Osteocyte (in vitro differentiated cells): ENCODE measurements at regions not wholly inside any gene's neighbourhood (a gene's known extent, or its start where the extent isn't known, plus 50 kb on each side); places are given as distances from the start of the nearest gene placed in this dataset.
"Not testable (repeated sequence)": the region's sequence is repeated elsewhere in the genome, so short reads cannot be mapped to it uniquely, and the experiment has no call there.

Experiments used
- DNase-seq: peaks from one replicate; pipeline ENCODE4 v3.0.0; 2021; ENCODE audit warnings: mixed read lengths; ENCODE audit not compliant: unreplicated experiment; ENCODE audit errors: extremely low spot score
- H3K27ac Mint-ChIP-seq: one replicate; pipeline ENCODE4 v1.8.0; 2021; ENCODE audit warnings: mild to moderate bottlenecking, mixed read lengths; ENCODE audit not compliant: unreplicated experiment
- H3K27me3 Mint-ChIP-seq: one replicate; pipeline ENCODE4 v1.8.0; 2021; ENCODE audit warnings: mixed read lengths; ENCODE audit not compliant: unreplicated experiment
- H3K36me3 Mint-ChIP-seq: one replicate; pipeline ENCODE4 v1.8.0; 2021; ENCODE audit warnings: mixed read lengths; ENCODE audit not compliant: unreplicated experiment
- H3K4me1 Mint-ChIP-seq: one replicate; pipeline ENCODE4 v1.8.0; 2021; ENCODE audit warnings: mixed read lengths; ENCODE audit not compliant: unreplicated experiment
- H3K4me3 Mint-ChIP-seq: one replicate; pipeline ENCODE4 v1.8.0; 2021; ENCODE audit warnings: mild to moderate bottlenecking, moderate library complexity, mixed read lengths; ENCODE audit not compliant: unreplicated experiment
- H3K9me3 Mint-ChIP-seq: one replicate; pipeline ENCODE4 v1.8.0; 2021; ENCODE audit warnings: mixed read lengths; ENCODE audit not compliant: unreplicated experiment
- TF ChIP-seq, protein P1 (sequence below): fragments of 200-600 bp; sonication (generic); IDR thresholded peaks from 2 replicates; pipeline ENCODE4 v1.5.0; 2021; ENCODE audit warnings: antibody characterized with exemption, mild to moderate bottlenecking, moderate library complexity

DNA sequence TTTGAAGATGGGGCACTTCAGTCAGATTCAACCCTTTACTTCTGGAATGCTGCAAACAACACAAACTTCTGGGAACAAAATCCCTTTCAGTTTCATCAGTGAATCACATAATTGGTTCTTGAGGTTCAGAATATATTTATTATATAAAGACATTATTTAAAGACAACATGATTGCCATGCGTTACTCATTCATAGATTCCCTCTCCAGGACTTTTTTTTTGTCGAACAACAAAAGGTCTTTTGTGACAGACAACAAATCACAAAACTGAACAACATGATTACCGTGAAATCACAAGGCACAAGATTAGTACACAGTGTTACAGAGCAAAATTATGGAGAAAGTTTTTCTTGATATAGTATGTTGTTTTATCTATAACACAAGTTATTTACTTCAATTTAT lies 1815.0 kb downstream of the NCAM2 start:
- Mint-ChIP-seq H3K36me3 (no peaks in the 10 kb centered on the region), H3K27ac (no peak overlapping the region), H3K4me1 (no peaks in the 10 kb centered on the region), H3K9me3 (no peaks in the 10 kb centered on the region), H3K4me3 (no peak overlapping the region), H3K27me3 (no peaks in the 10 kb centered on the region)
- TF ChIP-seq, protein P1, sequence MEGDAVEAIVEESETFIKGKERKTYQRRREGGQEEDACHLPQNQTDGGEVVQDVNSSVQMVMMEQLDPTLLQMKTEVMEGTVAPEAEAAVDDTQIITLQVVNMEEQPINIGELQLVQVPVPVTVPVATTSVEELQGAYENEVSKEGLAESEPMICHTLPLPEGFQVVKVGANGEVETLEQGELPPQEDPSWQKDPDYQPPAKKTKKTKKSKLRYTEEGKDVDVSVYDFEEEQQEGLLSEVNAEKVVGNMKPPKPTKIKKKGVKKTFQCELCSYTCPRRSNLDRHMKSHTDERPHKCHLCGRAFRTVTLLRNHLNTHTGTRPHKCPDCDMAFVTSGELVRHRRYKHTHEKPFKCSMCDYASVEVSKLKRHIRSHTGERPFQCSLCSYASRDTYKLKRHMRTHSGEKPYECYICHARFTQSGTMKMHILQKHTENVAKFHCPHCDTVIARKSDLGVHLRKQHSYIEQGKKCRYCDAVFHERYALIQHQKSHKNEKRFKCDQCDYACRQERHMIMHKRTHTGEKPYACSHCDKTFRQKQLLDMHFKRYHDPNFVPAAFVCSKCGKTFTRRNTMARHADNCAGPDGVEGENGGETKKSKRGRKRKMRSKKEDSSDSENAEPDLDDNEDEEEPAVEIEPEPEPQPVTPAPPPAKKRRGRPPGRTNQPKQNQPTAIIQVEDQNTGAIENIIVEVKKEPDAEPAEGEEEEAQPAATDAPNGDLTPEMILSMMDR, result no peak
- no peak for DNase-seq

DNA sequence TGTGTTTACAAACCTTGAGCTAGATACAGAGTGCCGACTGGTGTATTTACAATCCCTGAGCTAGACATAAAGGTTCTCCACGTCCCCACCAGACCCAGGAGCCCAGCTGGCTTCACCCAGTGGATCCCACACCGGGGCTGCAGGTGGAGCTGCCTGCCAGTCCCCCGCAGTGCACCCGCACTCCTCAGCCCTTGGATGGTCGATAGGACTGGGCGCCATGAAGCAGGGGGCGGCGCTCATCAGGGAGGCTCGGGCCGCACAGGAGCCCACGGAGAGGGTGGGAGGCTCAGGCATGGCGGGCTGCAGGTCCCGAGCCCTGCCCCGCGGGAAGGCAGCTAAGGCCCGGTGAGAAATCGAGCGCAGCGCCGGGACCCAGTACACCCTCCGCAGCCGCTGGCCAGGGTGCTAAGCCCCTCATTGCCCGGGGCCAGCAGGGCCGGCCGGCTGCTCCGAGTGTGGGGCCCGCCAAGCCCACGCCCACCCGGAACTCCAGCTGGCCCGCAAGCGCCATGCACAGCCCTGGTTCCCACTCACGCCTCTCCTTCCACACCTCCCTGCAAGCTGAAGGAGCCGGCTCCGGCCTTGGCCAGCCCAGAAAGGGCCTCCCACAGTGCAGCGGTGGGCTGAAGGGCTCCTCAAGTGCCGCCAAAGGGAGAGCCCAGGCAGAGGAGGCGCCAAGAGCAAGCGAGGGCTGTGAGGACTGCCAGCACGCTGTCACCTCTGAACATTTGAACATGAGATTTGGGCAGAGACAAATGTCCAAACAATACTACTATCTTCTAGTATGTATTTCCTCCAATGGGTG lies 1820.7 kb downstream of the NCAM2 start:
- not testable (repeated sequence) for H3K4me1 Mint-ChIP-seq, H3K9me3 Mint-ChIP-seq, H3K36me3 Mint-ChIP-seq, H3K27me3 Mint-ChIP-seq, H3K4me3 Mint-ChIP-seq, DNase-seq, H3K27ac Mint-ChIP-seq

DNA sequence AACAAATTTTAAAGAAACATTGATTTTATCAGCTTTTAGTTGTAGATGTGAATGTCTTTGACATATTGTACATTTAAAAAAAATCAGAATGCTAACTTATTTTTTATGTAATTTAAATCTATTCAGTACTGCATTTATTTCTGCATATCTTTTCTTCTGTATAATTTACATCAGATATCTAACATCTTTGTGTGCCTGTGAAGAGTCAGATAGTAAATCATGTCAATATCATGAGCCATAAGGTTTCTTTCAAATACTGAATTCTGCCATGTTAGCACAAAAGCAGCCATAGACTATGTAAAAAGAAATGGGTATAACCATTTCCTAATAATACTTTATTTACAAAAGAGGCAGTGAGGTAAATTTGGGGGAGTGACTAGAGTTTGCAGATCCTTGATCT lies 1829.2 kb downstream of the NCAM2 start:
- no peak overlapping the region for H3K27ac Mint-ChIP-seq
- H3K27me3 Mint-ChIP-seq, result peaks cover 4% of the 10 kb centered on the region
- peaks cover 1% of the 10 kb centered on the region for H3K36me3 Mint-ChIP-seq
- no peaks in the 10 kb centered on the region for H3K4me1 Mint-ChIP-seq
- no peak overlapping the region for H3K4me3 Mint-ChIP-seq
- H3K9me3 Mint-ChIP-seq, result peaks cover 31% of the 10 kb centered on the region
- TF ChIP-seq, protein P1, result no peak
- DNase-seq, result no peak

DNA sequence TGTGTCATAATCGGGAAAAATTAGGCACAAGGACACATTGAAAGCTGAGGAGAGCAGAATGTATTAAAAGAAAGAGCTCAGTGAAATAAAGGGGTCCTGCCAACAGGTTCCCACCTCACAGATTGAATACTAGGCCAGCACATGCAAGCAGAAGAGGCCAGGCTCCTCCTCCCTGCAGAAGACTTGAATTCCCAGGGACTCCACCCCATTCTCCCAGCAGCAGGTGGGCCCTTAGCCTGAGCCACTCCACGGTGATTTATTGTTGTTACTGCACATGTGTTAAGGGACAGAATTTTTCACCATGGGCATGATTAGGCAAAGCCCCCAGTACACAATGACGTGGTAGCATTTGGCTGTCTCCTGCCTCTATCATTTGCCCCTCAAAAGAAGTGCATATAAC lies 1844.7 kb downstream of the NCAM2 start:
- Mint-ChIP-seq H3K27ac (no peak overlapping the region), H3K4me1 (no peaks in the 10 kb centered on the region), H3K4me3 (no peak overlapping the region), H3K27me3 (no peaks in the 10 kb centered on the region), H3K36me3 (no peaks in the 10 kb centered on the region), H3K9me3 (peaks cover 12% of the 10 kb centered on the region)
- TF ChIP-seq, protein P1, result no peak
- DNase-seq, result no peak

DNA sequence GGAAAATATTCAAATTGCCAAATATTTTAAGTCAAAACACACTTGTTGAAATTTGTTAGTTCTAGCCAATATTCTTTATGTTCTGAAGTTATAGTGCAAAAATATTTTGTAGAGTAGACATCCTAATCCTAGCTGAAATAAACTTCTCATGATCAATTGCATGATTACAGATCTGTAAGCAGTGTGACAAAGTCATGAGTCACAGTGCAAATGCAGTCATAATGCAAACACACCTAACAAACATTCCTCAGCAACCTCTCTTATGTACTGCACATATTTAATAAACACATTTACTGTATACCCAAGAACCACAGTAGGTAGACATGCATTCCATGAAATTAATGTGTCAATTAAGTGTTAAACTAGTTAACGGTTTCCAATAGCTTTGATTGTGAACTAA lies 1857.4 kb downstream of the NCAM2 start:
- no peaks in the 10 kb centered on the region for H3K4me1 Mint-ChIP-seq
- H3K36me3 Mint-ChIP-seq, result no peaks in the 10 kb centered on the region
- no peak for DNase-seq
- no peak overlapping the region for H3K4me3 Mint-ChIP-seq
- TF ChIP-seq, protein P1, result no peak
- no peak overlapping the region for H3K27ac Mint-ChIP-seq
- no peaks in the 10 kb centered on the region for H3K27me3 Mint-ChIP-seq
- no peaks in the 10 kb centered on the region for H3K9me3 Mint-ChIP-seq
